PFSK-1 (cell line): ENCODE measurements at regions not wholly inside any gene's neighbourhood (a gene's known extent, or its start where the extent isn't known, plus 50 kb on each side); places are given as distances from the start of the nearest gene placed in this dataset.

Experiments
- POLR2AphosphoS5 ChIP-seq: IDR thresholded peaks from 2 replicates; pipeline ENCODE4 v1.6.1; 2012; ENCODE audit warnings: low read depth, mild to moderate bottlenecking, control low read depth, low read length, moderate library complexity
- REST ChIP-seq, 2 experiments: IDR thresholded peaks; 2 replicates each; pipeline versions ENCODE4 v1.6.1 to v1.8.0; 2011 to 2012; ENCODE audit warnings: low read depth in 2 of 2, low read length in 2 of 2, control low read depth in 1 of 2, inconsistent platforms in 1 of 2, mild to moderate bottlenecking in 1 of 2, moderate library complexity in 1 of 2; ENCODE audit not compliant: insufficient read depth in 1 of 2
- TAF1 ChIP-seq: IDR thresholded peaks from 2 replicates; pipeline ENCODE4 v1.6.1; 2012; ENCODE audit warnings: low read length, control low read depth, borderline replicate concordance; ENCODE audit not compliant: insufficient read depth

- TF ChIP-seq POLR2AphosphoS5 (no peak), REST (IDR thresholded peaks at IDR 0.05; ENCODE audit: insufficient read depth in 1 of 2, low read depth in 2 of 2, low read length in 2 of 2) (no peak), TAF1 (no peak)
These were observed 303.1 kb upstream of the IRX4 start for GRCh38 chr5:2185646-2186471.
